ENCODE measurements at regions not wholly inside any gene's neighbourhood (a gene's known extent, or its start where the extent isn't known, plus 50 kb on each side); places are given as distances from the start of the nearest gene placed in this dataset.

GRCh38 chr4:144289667-144290428 is 149.3 kb upstream of the GYPA start:
- Mint-ChIP-seq H3K4me3 (no peak overlapping the region), H3K27me3 (no peaks in the 10 kb centered on the region), H3K4me1 (no peaks in the 10 kb centered on the region), H3K36me3 (ENCODE audit: low read depth) (no peaks in the 10 kb centered on the region), H3K9me3 (no peaks in the 10 kb centered on the region), H3K27ac (no peak overlapping the region)
- ATAC-seq (replicated peaks) = no peak

- no peaks in the 10 kb centered on the region for H3K9me3 Mint-ChIP-seq
- no peak overlapping the region for H3K4me3 Mint-ChIP-seq
- no peaks in the 10 kb centered on the region for H3K27me3 Mint-ChIP-seq
- no peaks in the 10 kb centered on the region for H3K36me3 Mint-ChIP-seq (ENCODE audit: low read depth)
- H3K27ac Mint-ChIP-seq = no peak overlapping the region
- ATAC-seq (replicated peaks) = no peak
- H3K4me1 Mint-ChIP-seq = no peaks in the 10 kb centered on the region
Observed at GRCh38 chr4:144291164-144291563, 150.6 kb upstream of the GYPA start.

GRCh38 chr4:144294211-144294610 is 153.7 kb upstream of the GYPA start:
- Mint-ChIP-seq H3K9me3 (no peaks in the 10 kb centered on the region), H3K36me3 (ENCODE audit: low read depth) (no peaks in the 10 kb centered on the region), H3K4me3 (no peak overlapping the region), H3K4me1 (no peaks in the 10 kb centered on the region), H3K27me3 (no peaks in the 10 kb centered on the region), H3K27ac (no peak overlapping the region)
- ATAC-seq (replicated peaks) = no peak

- H3K36me3 Mint-ChIP-seq (ENCODE audit: low read depth) = no peaks in the 10 kb centered on the region
- H3K9me3 Mint-ChIP-seq = no peaks in the 10 kb centered on the region
- H3K4me1 Mint-ChIP-seq = no peaks in the 10 kb centered on the region
- no peak for ATAC-seq (replicated peaks)
- no peak overlapping the region for H3K27ac Mint-ChIP-seq
- H3K27me3 Mint-ChIP-seq = no peaks in the 10 kb centered on the region
- no peak overlapping the region for H3K4me3 Mint-ChIP-seq
Observed at GRCh38 chr4:144295286-144295995, 154.9 kb upstream of the GYPA start.

GRCh38 chr4:144296941-144297340 is 156.4 kb upstream of the GYPA start:
- no peak overlapping the region for H3K27ac Mint-ChIP-seq
- ATAC-seq (replicated peaks) = no peak
- no peaks in the 10 kb centered on the region for H3K36me3 Mint-ChIP-seq (ENCODE audit: low read depth)
- no peaks in the 10 kb centered on the region for H3K4me1 Mint-ChIP-seq
- no peak overlapping the region for H3K4me3 Mint-ChIP-seq
- peaks cover 4% of the 10 kb centered on the region for H3K27me3 Mint-ChIP-seq
- no peaks in the 10 kb centered on the region for H3K9me3 Mint-ChIP-seq

- no peaks in the 10 kb centered on the region for H3K4me1 Mint-ChIP-seq
- H3K27me3 Mint-ChIP-seq = peaks cover 4% of the 10 kb centered on the region
- H3K4me3 Mint-ChIP-seq = no peak overlapping the region
- H3K27ac Mint-ChIP-seq = no peak overlapping the region
- no peaks in the 10 kb centered on the region for H3K9me3 Mint-ChIP-seq
- no peaks in the 10 kb centered on the region for H3K36me3 Mint-ChIP-seq (ENCODE audit: low read depth)
- no peak for ATAC-seq (replicated peaks)
Observed at GRCh38 chr4:144298519-144298918, 158.0 kb upstream of the GYPA start.

- Mint-ChIP-seq H3K4me1 (no peaks in the 10 kb centered on the region), H3K9me3 (no peaks in the 10 kb centered on the region), H3K27ac (no peak overlapping the region), H3K4me3 (no peak overlapping the region), H3K36me3 (ENCODE audit: low read depth) (no peaks in the 10 kb centered on the region), H3K27me3 (peaks cover 4% of the 10 kb centered on the region)
- ATAC-seq (replicated peaks) = no peak
Observed at GRCh38 chr4:144300616-144301015, 160.1 kb upstream of the GYPA start.

GRCh38 chr4:144302704-144303536 is 162.4 kb upstream of the GYPA start:
- Mint-ChIP-seq H3K4me1 (no peaks in the 10 kb centered on the region), H3K9me3 (no peaks in the 10 kb centered on the region), H3K27ac (no peak overlapping the region), H3K36me3 (ENCODE audit: low read depth) (no peaks in the 10 kb centered on the region), H3K4me3 (no peak overlapping the region), H3K27me3 (peaks cover 4% of the 10 kb centered on the region)
- no peak for ATAC-seq (replicated peaks)

GRCh38 chr4:144304025-144304424 is 163.5 kb upstream of the GYPA start:
- no peak overlapping the region for H3K27ac Mint-ChIP-seq
- H3K4me1 Mint-ChIP-seq = no peaks in the 10 kb centered on the region
- no peaks in the 10 kb centered on the region for H3K36me3 Mint-ChIP-seq (ENCODE audit: low read depth)

GRCh38 chr4:144310535-144310934 is 170.0 kb upstream of the GYPA start:
- no peak for ATAC-seq (replicated peaks)
- H3K27me3 Mint-ChIP-seq = peaks cover 4% of the 10 kb centered on the region

More at GRCh38 chr4:144304025-144304424, 163.5 kb upstream of the GYPA start:
- H3K4me3 Mint-ChIP-seq = no peak overlapping the region
- no peaks in the 10 kb centered on the region for H3K9me3 Mint-ChIP-seq
- H3K27me3 Mint-ChIP-seq = peaks cover 4% of the 10 kb centered on the region
- ATAC-seq (replicated peaks) = no peak

GRCh38 chr4:144313370-144313769 is 172.9 kb upstream of the GYPA start:
- no peaks in the 10 kb centered on the region for H3K36me3 Mint-ChIP-seq (ENCODE audit: low read depth)
- peaks cover 23% of the 10 kb centered on the region for H3K9me3 Mint-ChIP-seq
- no peak overlapping the region for H3K4me3 Mint-ChIP-seq
- H3K4me1 Mint-ChIP-seq = no peaks in the 10 kb centered on the region
- ATAC-seq (replicated peaks) = no peak
- H3K27ac Mint-ChIP-seq = no peak overlapping the region
- H3K27me3 Mint-ChIP-seq = peaks cover 4% of the 10 kb centered on the region

More at GRCh38 chr4:144310535-144310934, 170.0 kb upstream of the GYPA start:
- Mint-ChIP-seq H3K27ac (no peak overlapping the region), H3K4me3 (no peak overlapping the region), H3K9me3 (peaks cover 18% of the 10 kb centered on the region), H3K4me1 (no peaks in the 10 kb centered on the region), H3K36me3 (ENCODE audit: low read depth) (no peaks in the 10 kb centered on the region)

- H3K9me3 Mint-ChIP-seq = peaks cover 13% of the 10 kb centered on the region
- ATAC-seq (replicated peaks) = no peak
- no peak overlapping the region for H3K4me3 Mint-ChIP-seq
- no peaks in the 10 kb centered on the region for H3K36me3 Mint-ChIP-seq (ENCODE audit: low read depth)
- H3K4me1 Mint-ChIP-seq = no peaks in the 10 kb centered on the region
- H3K27me3 Mint-ChIP-seq = no peaks in the 10 kb centered on the region
- H3K27ac Mint-ChIP-seq = no peak overlapping the region
Observed at GRCh38 chr4:144316869-144317268, 176.4 kb upstream of the GYPA start.

- ATAC-seq (replicated peaks) = no peak
- Mint-ChIP-seq H3K27ac (no peak overlapping the region), H3K36me3 (ENCODE audit: low read depth) (no peaks in the 10 kb centered on the region)
Observed at GRCh38 chr4:144318797-144319196, 178.3 kb upstream of the GYPA start.

GRCh38 chr4:144336633-144337032 is 196.1 kb upstream of the GYPA start:
- no peaks in the 10 kb centered on the region for H3K4me1 Mint-ChIP-seq
- ATAC-seq (replicated peaks) = no peak
- H3K9me3 Mint-ChIP-seq = peaks cover 4% of the 10 kb centered on the region
- H3K4me3 Mint-ChIP-seq = no peak overlapping the region
- H3K36me3 Mint-ChIP-seq (ENCODE audit: low read depth) = no peaks in the 10 kb centered on the region
- no peaks in the 10 kb centered on the region for H3K27me3 Mint-ChIP-seq
- no peak overlapping the region for H3K27ac Mint-ChIP-seq

More at GRCh38 chr4:144318797-144319196, 178.3 kb upstream of the GYPA start:
- no peak overlapping the region for H3K4me3 Mint-ChIP-seq
- peaks cover 3% of the 10 kb centered on the region for H3K27me3 Mint-ChIP-seq
- peaks cover 13% of the 10 kb centered on the region for H3K9me3 Mint-ChIP-seq
- no peaks in the 10 kb centered on the region for H3K4me1 Mint-ChIP-seq

All from activated T-helper 17 cell treated with anti-CD3 and anti-CD28 coated beads, Interleukin-2, amount 50 U/mL, for 72 hours (primary cell).